ENCODE measurements at regions not wholly inside any gene's neighbourhood (a gene's known extent, or its start where the extent isn't known, plus 50 kb on each side); places are given as distances from the start of the nearest gene placed in this dataset.

DNA sequence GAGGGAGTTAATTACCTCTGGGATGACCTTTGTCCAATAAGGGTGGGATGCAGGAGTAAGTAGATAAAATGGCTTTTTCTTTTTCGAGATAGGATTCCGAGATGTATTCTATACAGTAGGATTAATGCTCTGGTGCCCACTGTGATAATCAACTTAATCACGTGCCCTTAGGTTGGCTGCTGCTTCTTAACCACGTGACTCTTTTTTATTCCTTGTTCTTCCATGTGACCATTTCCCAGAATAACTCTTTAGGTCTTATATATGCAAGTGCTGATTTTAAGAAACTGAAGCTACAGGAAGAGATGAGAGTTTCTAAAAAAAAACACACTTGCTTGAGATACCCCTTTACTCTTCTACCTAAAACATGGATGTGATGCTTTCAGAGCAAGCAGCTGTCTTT is 1628.9 kb downstream of the PCDH7 start:
- no peak for DNase-seq

DNA sequence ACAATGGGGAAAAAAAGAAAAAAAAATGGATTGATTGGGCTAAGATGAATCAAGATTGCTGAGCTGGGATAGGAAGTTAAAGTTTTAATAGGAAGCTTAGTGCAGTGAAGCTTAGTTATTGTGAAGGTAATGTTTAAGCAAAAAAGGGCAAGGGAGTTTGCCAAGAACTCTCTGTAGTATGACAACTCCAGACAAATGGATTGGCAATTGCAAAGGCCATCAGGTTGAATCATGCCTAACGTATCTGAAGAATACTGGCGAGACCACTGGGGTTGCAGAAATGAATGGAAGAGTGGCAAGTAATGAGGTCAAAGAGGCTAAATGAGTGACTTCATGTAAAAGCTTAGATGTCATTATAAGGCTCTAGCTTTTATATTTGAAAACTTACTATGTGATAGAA is 1654.0 kb downstream of the PCDH7 start:
- DNase-seq: no peak

GRCh38 chr4:32393806-32394205 is 1673.6 kb downstream of the PCDH7 start:
- no peak for DNase-seq

GRCh38 chr4:32394255-32394654 is 1674.1 kb downstream of the PCDH7 start:
- DNase-seq: no peak

DNA sequence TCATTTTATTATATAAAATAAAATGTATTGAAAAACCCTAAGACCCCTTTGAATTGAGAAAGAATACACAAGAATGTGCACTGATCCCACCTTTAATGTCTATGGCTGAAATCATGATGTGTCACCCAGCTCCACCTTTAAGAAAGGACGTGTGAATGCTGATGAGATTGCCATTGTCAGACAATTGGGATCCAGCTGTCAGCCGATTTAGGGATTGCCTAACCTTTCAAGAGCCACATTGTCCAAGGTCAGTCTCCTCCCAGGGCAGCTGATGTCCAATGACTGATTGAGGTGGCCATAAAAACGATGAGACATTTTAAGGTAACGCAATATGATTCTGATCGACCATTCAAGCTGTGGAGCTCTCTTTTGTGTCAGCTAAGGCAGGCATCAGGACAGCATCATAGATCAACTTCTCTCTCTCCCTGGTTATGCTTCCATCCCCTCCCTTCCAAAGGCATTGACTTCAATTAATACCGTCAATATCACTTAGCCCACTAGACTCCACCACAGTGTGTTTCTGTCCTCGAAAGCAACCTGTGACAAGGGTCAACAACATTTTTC is 1676.4 kb downstream of the PCDH7 start:
- no peak for DNase-seq

- no peak for DNase-seq
Measured at GRCh38 chr4:32400870-32401269, 1680.7 kb downstream of the PCDH7 start.

- peak; percentile 14 for DNase-seq
Measured at GRCh38 chr4:32417113-32417704, 1697.0 kb downstream of the PCDH7 start.

DNA sequence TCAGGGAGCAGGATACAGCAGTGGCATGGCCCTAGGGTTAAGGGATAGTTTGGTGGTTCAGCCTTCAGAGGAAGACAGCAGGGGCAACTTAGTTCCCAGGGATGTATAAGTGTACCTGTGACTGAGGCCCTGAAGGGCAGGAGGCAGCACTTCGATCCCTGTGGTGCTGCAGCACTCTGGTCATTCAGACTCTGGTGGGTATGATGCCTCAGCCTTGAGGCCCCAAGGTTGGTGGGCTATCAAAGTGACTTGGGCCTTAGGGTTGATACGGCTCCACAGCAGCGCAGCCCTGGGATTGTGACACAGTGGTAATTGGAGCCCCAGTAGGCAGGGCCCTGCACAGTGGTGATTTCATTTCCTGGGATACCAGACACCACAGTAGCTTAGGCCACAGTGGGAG is 1703.1 kb downstream of the PCDH7 start:
- no peak for DNase-seq

DNA sequence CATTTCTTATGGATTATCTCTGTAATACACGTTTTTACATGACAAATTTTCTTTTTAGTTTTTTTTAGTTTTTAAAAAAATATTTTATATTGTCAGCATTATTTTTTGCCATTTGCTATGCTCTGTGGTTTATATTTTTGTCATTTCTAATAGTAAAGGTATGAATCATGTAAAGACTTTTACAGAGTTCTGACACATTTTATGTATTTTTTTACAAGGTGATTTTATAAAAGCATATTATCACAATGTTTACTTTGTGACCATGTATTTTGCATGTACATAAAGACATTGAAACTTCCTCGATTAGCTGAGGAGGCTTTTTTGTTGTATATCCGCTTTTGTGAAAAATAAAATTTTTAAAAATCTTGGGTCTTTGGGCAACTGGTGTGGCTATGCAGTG is 1705.1 kb downstream of the PCDH7 start:
- DNase-seq: no peak

GRCh38 chr4:32427566-32427965 is 1707.4 kb downstream of the PCDH7 start:
- DNase-seq: no peak

GRCh38 chr4:32429151-32429550 is 1709.0 kb downstream of the PCDH7 start:
- DNase-seq: no peak

GRCh38 chr4:32435308-32435707 is 1715.1 kb downstream of the PCDH7 start:
- DNase-seq: no peak

DNA sequence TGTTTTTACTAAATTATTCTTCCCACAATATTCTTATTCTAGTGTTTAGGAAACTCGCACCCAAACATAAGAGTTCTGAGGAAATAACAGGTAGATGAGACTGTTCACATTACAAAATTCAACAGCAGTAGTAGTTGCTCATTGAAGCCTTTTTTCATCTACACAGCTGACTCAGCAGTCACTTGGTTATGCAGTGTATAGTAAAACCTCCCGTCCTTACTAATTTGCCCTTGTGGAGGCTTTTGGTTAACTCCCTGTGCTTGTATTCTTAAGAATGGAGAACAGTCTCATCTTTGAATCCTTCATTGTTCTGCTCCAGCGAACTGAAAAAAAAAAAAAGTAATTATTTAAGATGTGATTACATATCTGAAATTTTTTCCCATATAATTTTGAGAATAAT is 1716.6 kb downstream of the PCDH7 start:
- no peak for DNase-seq

DNA sequence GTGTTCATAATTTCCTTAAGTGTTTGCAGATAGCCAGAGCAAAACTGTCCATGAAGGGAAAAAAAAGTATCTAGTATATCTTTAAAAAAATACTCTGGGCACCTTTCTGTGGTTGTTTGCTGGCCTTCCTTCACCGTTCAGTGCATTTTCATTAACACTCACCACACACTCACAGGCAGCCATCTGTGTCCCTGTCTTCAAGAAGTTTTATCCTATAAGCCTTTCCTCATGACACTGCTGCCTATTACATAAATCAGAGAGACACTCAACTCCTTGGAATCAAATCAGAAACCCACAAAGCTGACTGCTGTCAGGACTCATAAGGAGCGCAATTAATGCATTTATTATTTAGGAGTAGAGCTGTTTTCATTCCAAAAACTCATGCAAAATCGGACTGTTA is 1720.2 kb downstream of the PCDH7 start:
- DNase-seq: no peak

DNA sequence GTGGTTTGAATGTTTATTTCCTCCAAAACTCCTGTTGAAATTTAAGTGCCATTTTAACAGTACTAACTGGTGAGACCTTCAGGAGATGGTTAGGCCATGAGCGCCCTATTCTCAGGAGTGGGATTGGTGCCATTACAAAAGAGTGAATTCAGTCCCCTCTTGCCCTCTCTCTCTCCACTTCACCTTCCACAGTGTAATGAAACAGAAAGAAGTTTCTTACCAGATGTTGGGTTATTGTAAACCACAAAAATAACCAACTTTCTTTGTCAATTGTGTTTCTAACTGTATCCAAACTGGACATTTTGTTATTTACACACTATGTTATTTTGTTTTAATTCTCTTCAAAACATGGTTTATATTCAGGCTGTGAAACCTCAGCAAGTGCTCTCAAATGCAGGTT is 1734.3 kb downstream of the PCDH7 start:
- no peak for DNase-seq

GRCh38 chr4:32455231-32455630 is 1735.1 kb downstream of the PCDH7 start:
- peak; percentile 21 for DNase-seq

DNA sequence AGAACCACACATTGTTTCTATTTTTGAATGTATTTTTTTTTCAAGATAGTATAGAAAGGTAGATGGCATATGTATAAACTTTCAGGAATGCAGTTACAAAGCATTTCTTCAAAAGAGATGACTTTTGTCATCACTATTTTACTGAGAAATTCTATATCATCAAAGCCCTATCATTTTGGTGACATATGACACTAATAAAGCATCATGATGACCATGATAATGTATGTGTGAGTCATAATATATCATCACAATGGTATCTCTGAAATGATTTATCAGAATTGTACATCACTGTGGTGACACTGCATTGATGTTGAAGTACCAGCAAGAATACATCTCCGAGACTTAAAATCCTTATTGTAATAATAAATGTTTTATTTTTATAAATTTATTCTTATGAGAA is 1740.8 kb downstream of the PCDH7 start:
- no peak for DNase-seq

GRCh38 chr4:32462944-32463343 is 1742.8 kb downstream of the PCDH7 start:
- DNase-seq: peak; percentile 57

GRCh38 chr4:32470087-32470585 is 1750.0 kb downstream of the PCDH7 start:
- DNase-seq: no peak

DNA sequence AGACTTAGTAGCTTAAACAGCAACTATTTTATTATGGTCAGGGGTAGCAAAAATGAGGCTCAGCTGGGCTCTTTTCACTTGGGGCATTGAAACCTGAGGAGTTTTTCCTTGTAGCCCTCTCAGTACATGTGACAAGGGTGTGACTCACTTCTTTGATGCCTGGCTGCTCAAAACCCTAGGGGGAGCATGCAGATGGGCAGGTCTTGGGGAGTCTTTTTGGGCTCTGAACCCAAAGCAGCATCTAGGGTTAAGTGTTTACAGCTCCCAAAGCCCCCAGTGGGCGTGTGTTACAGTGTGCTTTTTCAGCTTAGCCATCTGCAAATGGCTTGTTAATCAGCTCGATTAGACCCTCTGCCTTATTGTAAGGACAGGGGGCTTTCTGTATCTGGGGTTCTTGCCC is 1752.7 kb downstream of the PCDH7 start:
- DNase-seq: no peak

DNA sequence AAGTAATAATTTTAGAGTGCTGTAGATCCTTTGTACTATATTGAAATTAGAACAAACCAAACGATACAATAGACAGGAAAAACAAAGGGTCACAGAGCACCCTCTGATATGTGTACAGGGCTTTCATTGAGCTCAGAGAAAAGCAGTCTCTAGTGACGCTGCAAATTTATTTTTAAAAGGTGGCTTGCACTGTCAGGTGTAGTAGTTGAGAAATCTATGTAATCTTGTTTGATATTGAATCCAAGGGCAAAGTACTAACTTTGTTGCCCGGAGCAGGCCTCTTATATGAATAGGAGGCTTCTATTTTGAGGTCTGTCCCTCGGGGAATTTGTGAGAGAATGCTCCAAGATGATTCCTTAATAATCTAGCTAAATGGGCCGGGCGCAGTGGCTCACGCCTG is 1755.5 kb downstream of the PCDH7 start:
- no peak for DNase-seq

DNA sequence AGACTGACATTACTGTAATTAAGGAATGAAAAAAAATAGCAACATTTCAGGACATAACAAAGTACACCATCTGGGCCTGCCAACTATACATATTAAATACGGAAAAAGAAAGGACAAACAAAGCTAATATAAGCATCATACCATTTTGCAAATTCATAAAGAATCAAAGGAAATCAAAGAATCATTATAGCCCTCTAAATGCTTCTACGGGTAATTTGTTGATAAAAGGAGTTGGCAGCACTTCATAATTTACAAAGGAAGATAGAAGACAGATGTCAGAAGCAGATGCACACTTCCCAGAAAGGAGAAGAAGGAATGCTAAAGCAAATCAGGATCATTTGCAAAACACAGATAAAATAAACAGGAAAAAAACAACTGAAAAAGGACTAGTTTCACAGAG is 1757.3 kb downstream of the PCDH7 start:
- DNase-seq: no peak

GRCh38 chr4:32485956-32486355 is 1765.8 kb downstream of the PCDH7 start:
- DNase-seq: peak; percentile 20

GRCh38 chr4:32488690-32489089 is 1768.5 kb downstream of the PCDH7 start:
- DNase-seq: no peak

GRCh38 chr4:32499171-32499570 is 1779.0 kb downstream of the PCDH7 start:
- no peak for DNase-seq

Data from OCI-M1 (cell line).